GM23248 (cell line): ENCODE measurements at regions not wholly inside any gene's neighbourhood (a gene's known extent, or its start where the extent isn't known, plus 50 kb on each side); places are given as distances from the start of the nearest gene placed in this dataset.

Source experiments
- DNase-seq: peaks from one replicate; pipeline ENCODE4 v3.0.0-alpha.2; 2015
- H2AFZ ChIP-seq: fragments of 200-600 bp; sonication (generic); 2 replicates; pipeline ENCODE4 v1.6.1; 2016; ENCODE audit warnings: antibody characterized with exemption
- H3F3A ChIP-seq: fragments of 200-600 bp; sonication (generic); 2 replicates; pipeline ENCODE4 v1.6.1; 2016; ENCODE audit warnings: mild to moderate bottlenecking, antibody characterized with exemption, mixed run types; ENCODE audit not compliant: insufficient read depth
- H3K27ac ChIP-seq: fragments of 200-600 bp; sonication (generic); 2 replicates; pipeline ENCODE4 v1.5.1; 2016; ENCODE audit warnings: mild to moderate bottlenecking
- H3K27me3 ChIP-seq: fragments of 200-600 bp; sonication (generic); replicated peaks from 2 replicates; pipeline ENCODE4 v1.6.1; 2016; ENCODE audit warnings: mild to moderate bottlenecking; ENCODE audit not compliant: insufficient read depth
- H3K36me3 ChIP-seq: fragments of 200-600 bp; sonication (generic); 2 replicates; pipeline ENCODE4 v1.6.1; 2016; ENCODE audit warnings: low read depth, mild to moderate bottlenecking
- H3K4me1 ChIP-seq: fragments of 200-600 bp; sonication (generic); 2 replicates; pipeline ENCODE4 v1.6.1; 2016; ENCODE audit warnings: mild to moderate bottlenecking; ENCODE audit not compliant: insufficient read depth
- H3K4me2 ChIP-seq: fragments of 200-600 bp; sonication (generic); one replicate; pipeline ENCODE4 v1.6.1; 2016; ENCODE audit warnings: mild to moderate bottlenecking; ENCODE audit not compliant: unreplicated experiment
- H3K4me3 ChIP-seq: fragments of 200-600 bp; sonication (generic); 2 replicates; pipeline ENCODE4 v1.5.1; 2016; ENCODE audit warnings: mild to moderate bottlenecking
- H3K79me2 ChIP-seq: fragments of 200-600 bp; sonication (generic); 2 replicates; pipeline ENCODE4 v1.6.1; 2016; ENCODE audit warnings: mild to moderate bottlenecking; ENCODE audit not compliant: insufficient read depth
- H3K9ac ChIP-seq: fragments of 200-600 bp; sonication (generic); 2 replicates; pipeline ENCODE4 v1.6.1; 2016; ENCODE audit warnings: mild to moderate bottlenecking
- H3K9me2 ChIP-seq: fragments of 200-600 bp; sonication (generic); 2 replicates; pipeline ENCODE4 v1.6.1; 2016; ENCODE audit warnings: mixed run types, mild to moderate bottlenecking, moderate library complexity; ENCODE audit not compliant: insufficient read depth
- H3K9me3 ChIP-seq: fragments of 200-600 bp; sonication (generic); one replicate; pipeline ENCODE4 v1.6.1; 2017; ENCODE audit warnings: low read depth
- H4K20me1 ChIP-seq: fragments of 200-600 bp; sonication (generic); 2 replicates; pipeline ENCODE4 v1.6.0; 2016; ENCODE audit not compliant: insufficient read depth
- EZH2 ChIP-seq: fragments of 200-600 bp; sonication (generic); IDR thresholded peaks from 2 replicates; pipeline ENCODE4 v1.6.1; 2018; ENCODE audit warnings: antibody characterized with exemption, mild to moderate bottlenecking; ENCODE audit not compliant: insufficient read depth, poor library complexity, severe bottlenecking
- EZH2phosphoT487 ChIP-seq: fragments of 200-600 bp; sonication (generic); IDR thresholded peaks from 2 replicates; pipeline ENCODE4 v1.6.1; 2018; ENCODE audit warnings: antibody characterized with exemption, moderate library complexity, mild to moderate bottlenecking, low read depth; ENCODE audit not compliant: insufficient read depth
- WGBS, 2 experiments: methylation state at CpG; one replicate each; pipeline ENCODE4 v1.1.6; 2015 to 2017; ENCODE audit warnings: low lambda C conversion rate in 2 of 2, low coverage in 1 of 2; ENCODE audit errors: missing lambda C conversion rate in 2 of 2; 5-methylcytosine and 5-hydroxymethylcytosine counted together
- in situ Hi-C: fragments of 300-500 bp; cut with MboI; formaldehyde crosslinking; loops from 2 replicates; pipeline ENCODE4 v1.15.0; 2020

DNA sequence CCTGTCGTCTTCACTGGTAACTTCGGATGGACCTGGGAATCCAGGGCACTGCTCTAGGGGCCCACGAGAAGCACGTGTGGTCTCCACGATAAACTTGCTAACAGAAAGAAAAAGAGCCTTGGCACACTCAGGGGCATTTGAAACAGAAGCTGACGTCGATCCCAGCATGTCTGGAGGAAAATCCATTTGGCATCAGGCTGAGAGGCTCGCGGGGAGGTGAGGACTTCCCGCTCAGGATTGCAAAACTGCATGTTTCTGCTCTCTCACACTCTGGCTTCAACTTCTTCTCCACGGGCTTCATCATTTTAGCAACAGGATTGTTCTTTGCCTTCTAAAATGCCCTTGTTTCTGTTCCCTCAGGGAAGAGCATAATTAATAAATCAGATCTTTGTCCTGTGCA lies 181.7 kb upstream of the COPS8 start:
- in situ Hi-C loops: no loop called here
- peak overlapping the region; percentile 37; the same call in 1 of the 2 replicates for H2AFZ ChIP-seq
- DNase-seq: peak; percentile 60
- H4K20me1 ChIP-seq: no peaks in the 10 kb centered on the region
- H3K4me1 ChIP-seq: no peaks in the 10 kb centered on the region
- no peak for TF ChIP-seq EZH2phosphoT487
- TF ChIP-seq EZH2: no peak
- no peaks in the 10 kb centered on the region for H3K79me2 ChIP-seq
- peak overlapping the region; percentile 24 for H3K4me3 ChIP-seq
- H3K27me3 ChIP-seq: 0 out of 2 replicates have a peak, but pooled peaks cover 15% of the 10 kb centered on the region
- no peak overlapping the region for H3K9ac ChIP-seq
- no peaks in the 10 kb centered on the region for H3F3A ChIP-seq
- H3K9me3 ChIP-seq: no peaks in the 10 kb centered on the region
- peak overlapping the region; percentile 26 for H3K4me2 ChIP-seq
- no peak overlapping the region for H3K27ac ChIP-seq
- H3K9me2 ChIP-seq: no peaks in the 10 kb centered on the region
- no peaks in the 10 kb centered on the region for H3K36me3 ChIP-seq
- WGBS, 2 experiments: 13% methylated on average over 11 of the region's 11 CpGs

DNA sequence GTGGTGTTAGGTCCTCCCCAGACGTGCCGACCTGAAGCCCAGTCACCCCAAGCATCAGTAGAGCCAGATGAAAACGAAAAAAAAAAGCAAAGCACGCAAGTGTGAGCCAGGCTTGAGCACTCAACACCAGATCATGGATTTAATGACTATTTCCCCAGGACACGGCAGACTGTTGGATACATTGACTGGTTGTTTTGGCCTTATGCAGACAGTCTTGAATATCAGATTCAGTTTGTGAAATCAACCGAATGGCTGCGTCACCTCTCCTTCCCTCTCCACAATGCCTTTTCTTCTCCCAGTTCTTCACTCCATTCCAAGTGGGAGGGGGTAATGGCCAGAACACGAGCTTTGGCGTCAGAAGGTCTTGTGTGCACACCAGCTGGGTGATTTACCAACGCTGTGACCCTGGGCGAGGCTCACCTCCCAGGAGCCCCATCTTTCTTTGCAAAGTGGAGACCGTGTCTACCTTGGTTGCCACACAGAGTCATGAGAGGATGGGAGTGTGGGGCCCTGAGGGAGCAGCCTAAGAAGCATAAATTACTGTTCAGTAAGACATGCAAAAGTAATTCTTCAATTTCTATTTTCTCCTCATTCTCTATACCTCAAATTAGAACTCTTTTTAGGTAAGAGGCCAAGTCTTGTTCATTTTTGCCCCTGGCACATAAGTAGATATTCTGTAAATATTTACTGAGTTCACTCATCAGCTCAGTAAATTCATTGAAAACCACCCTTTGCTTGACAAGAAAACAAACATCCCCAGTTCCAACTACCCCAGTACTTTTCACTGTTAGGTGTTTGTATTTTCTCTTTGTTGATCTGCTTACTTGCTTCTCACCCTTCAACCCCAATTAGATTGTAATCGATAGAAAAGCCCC lies 181.1 kb upstream of the COPS8 start:
- Histone ChIP-seq H2AFZ (peak overlapping the region; percentile 37; the same call in 1 of the 2 replicates), H3K9ac (no peak overlapping the region), H4K20me1 (no peaks in the 10 kb centered on the region), H3K9me3 (no peaks in the 10 kb centered on the region), H3K9me2 (no peaks in the 10 kb centered on the region), H3K36me3 (no peaks in the 10 kb centered on the region), H3K4me3 (peak overlapping the region; percentile 24), H3K79me2 (no peaks in the 10 kb centered on the region), H3K4me1 (no peaks in the 10 kb centered on the region), H3K4me2 (peak overlapping the region; percentile 26), H3K27me3 (0 out of 2 replicates have a peak, but pooled peaks cover 15% of the 10 kb centered on the region), H3F3A (no peaks in the 10 kb centered on the region), H3K27ac (no peak overlapping the region)
- no peak for TF ChIP-seq EZH2phosphoT487
- no peak for TF ChIP-seq EZH2
- WGBS, 2 experiments: 21 to 22% methylated on average over 13 of the region's 13 CpGs
- in situ Hi-C loops: no loop called here
- peak; percentile 59 for DNase-seq

DNA sequence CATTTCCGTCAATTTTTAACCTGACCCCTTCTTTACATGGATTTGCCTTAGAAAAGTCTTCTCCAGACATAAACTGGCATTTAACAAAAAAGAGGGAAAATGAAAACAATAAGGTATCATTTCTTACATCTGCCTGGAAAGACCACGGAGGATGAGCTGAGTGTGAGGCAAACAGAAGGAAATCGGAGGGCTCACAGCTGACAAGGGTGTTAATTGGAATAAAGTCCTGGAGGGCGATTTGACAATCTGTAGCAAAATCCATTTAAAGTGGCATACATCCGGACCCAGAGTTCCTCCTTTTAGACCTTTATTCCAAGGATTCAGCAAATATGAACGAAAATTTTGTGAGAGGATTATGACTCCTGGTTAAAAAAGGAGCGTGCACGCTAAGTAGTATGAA lies 179.7 kb upstream of the COPS8 start:
- Histone ChIP-seq H3K9ac (no peak overlapping the region), H3K27me3 (0 out of 2 replicates have a peak, but pooled peaks cover 15% of the 10 kb centered on the region), H3K4me3 (no peak overlapping the region), H3F3A (no peaks in the 10 kb centered on the region), H3K9me2 (no peaks in the 10 kb centered on the region), H3K36me3 (no peaks in the 10 kb centered on the region), H2AFZ (no peak overlapping the region), H3K79me2 (no peaks in the 10 kb centered on the region), H3K27ac (no peak overlapping the region), H3K4me2 (no peak overlapping the region), H3K4me1 (no peaks in the 10 kb centered on the region), H4K20me1 (no peaks in the 10 kb centered on the region), H3K9me3 (no peaks in the 10 kb centered on the region)
- no peak for DNase-seq
- TF ChIP-seq EZH2phosphoT487 (no peak), EZH2 (no peak)
- 87% methylated on average over 8 of the region's 8 CpGs for WGBS, 2 experiments
- in situ Hi-C loops: no loop called here

DNA sequence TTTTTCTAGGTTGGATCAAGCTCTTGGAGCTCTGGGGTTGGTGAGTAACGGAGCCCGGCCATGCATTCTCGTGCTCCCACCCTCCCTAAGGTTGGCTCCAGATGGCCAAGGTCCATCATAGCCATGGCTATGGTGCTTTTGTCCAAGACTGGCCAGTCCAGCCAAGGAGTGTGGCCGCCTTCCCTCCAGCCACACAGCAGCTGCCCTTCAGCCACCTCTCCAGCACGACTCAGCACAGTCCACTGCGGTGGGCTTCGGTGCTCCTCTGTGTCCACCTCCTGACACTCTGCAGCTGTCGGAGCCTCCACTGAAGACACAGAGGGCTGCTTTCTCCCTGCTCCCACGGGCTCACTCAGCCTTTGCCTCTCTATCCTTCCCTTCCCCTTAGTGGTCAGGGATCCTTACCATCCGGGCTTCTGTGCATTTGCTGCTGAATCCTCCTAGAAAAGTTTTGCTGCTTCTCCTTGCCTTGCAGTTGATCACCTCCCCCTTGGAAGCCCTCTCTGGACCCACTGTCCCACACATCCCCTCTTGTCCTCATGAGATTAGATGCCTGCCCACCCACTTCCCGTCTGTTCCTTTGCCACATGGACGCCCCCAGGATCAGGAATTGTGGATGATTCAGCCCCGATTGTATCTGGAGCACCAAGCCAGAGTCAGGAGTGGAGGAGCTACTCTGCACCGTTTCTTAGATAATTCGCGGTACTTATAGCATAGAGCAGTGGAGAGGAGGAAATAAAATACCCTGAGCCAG lies 177.1 kb upstream of the COPS8 start:
- Histone ChIP-seq H3K27me3 (peaks cover 20% of the 10 kb centered on the region; the same call in 1 of the 2 replicates), H3K9me2 (no peaks in the 10 kb centered on the region), H3K9me3 (no peaks in the 10 kb centered on the region), H3K36me3 (no peaks in the 10 kb centered on the region), H4K20me1 (no peaks in the 10 kb centered on the region), H2AFZ (no peak overlapping the region), H3F3A (no peaks in the 10 kb centered on the region), H3K79me2 (no peaks in the 10 kb centered on the region), H3K4me2 (no peak overlapping the region), H3K9ac (no peak overlapping the region), H3K4me1 (no peaks in the 10 kb centered on the region), H3K4me3 (no peak overlapping the region), H3K27ac (no peak overlapping the region)
- TF ChIP-seq EZH2phosphoT487 (no peak), EZH2 (no peak)
- 86 to 89% methylated on average over 15 to 16 of the region's 16 CpGs for WGBS, 2 experiments
- in situ Hi-C loops: no loop called here
- no peak for DNase-seq
